ENCODE measurements at regions not wholly inside any gene's neighbourhood (a gene's known extent, or its start where the extent isn't known, plus 50 kb on each side); places are given as distances from the start of the nearest gene placed in this dataset.

- DNase-seq (ENCODE audit: low read depth in 2 of 2) = no peak
These were observed 314.5 kb upstream of the SEMA6D start for GRCh38 chr15:47402829-47403228.

- no peak for DNase-seq (ENCODE audit: low read depth in 2 of 2)
These were observed 312.4 kb upstream of the SEMA6D start for GRCh38 chr15:47404877-47405276.

- DNase-seq (ENCODE audit: low read depth in 2 of 2) = no peak
These were observed 311.7 kb upstream of the SEMA6D start for GRCh38 chr15:47405365-47406162.

- DNase-seq (ENCODE audit: low read depth in 2 of 2) = no peak
These were observed 309.6 kb upstream of the SEMA6D start for GRCh38 chr15:47407692-47408091.

- DNase-seq (ENCODE audit: low read depth in 2 of 2) = no peak
These were observed 308.3 kb upstream of the SEMA6D start for GRCh38 chr15:47409038-47409437.

- no peak for DNase-seq (ENCODE audit: low read depth in 2 of 2)
These were observed 307.7 kb upstream of the SEMA6D start for GRCh38 chr15:47409600-47409999.

GRCh38 chr15:47410247-47410646 is 307.1 kb upstream of the SEMA6D start:
- no peak for DNase-seq (ENCODE audit: low read depth in 2 of 2)

GRCh38 chr15:47411733-47412132 is 305.6 kb upstream of the SEMA6D start:
- no peak for DNase-seq (ENCODE audit: low read depth in 2 of 2)

GRCh38 chr15:47412136-47412535 is 305.2 kb upstream of the SEMA6D start:
- DNase-seq (ENCODE audit: low read depth in 2 of 2) = no peak

- DNase-seq (ENCODE audit: low read depth in 2 of 2) = no peak
These were observed 304.5 kb upstream of the SEMA6D start for GRCh38 chr15:47412802-47413201.

- no peak for DNase-seq (ENCODE audit: low read depth in 2 of 2)
These were observed 303.1 kb upstream of the SEMA6D start for GRCh38 chr15:47414207-47414606.

- no peak for DNase-seq (ENCODE audit: low read depth in 2 of 2)
These were observed 301.8 kb upstream of the SEMA6D start for GRCh38 chr15:47415539-47415971.

GRCh38 chr15:47422881-47423665 is 294.2 kb upstream of the SEMA6D start:
- DNase-seq (ENCODE audit: low read depth in 2 of 2) = no peak

- DNase-seq (ENCODE audit: low read depth in 2 of 2) = no peak
These were observed 289.8 kb upstream of the SEMA6D start for GRCh38 chr15:47427463-47427862.

GRCh38 chr15:47429376-47429775 is 287.9 kb upstream of the SEMA6D start:
- DNase-seq (ENCODE audit: low read depth in 2 of 2) = no peak

- no peak for DNase-seq (ENCODE audit: low read depth in 2 of 2)
These were observed 285.8 kb upstream of the SEMA6D start for GRCh38 chr15:47431501-47431900.

- DNase-seq (ENCODE audit: low read depth in 2 of 2) = no peak
These were observed 284.5 kb upstream of the SEMA6D start for GRCh38 chr15:47432826-47433225.

GRCh38 chr15:47434596-47434995 is 282.7 kb upstream of the SEMA6D start:
- no peak for DNase-seq (ENCODE audit: low read depth in 2 of 2)

GRCh38 chr15:47437491-47437890 is 279.8 kb upstream of the SEMA6D start:
- DNase-seq (ENCODE audit: low read depth in 2 of 2) = no peak

GRCh38 chr15:47439146-47440111 is 277.9 kb upstream of the SEMA6D start:
- DNase-seq (ENCODE audit: low read depth in 2 of 2) = no peak

- no peak for DNase-seq (ENCODE audit: low read depth in 2 of 2)
These were observed 274.9 kb upstream of the SEMA6D start for GRCh38 chr15:47442371-47442770.

- DNase-seq (ENCODE audit: low read depth in 2 of 2) = no peak
These were observed 273.5 kb upstream of the SEMA6D start for GRCh38 chr15:47443839-47444238.
